ENCODE measurements at regions not wholly inside any gene's neighbourhood (a gene's known extent, or its start where the extent isn't known, plus 50 kb on each side); places are given as distances from the start of the nearest gene placed in this dataset.

DNA sequence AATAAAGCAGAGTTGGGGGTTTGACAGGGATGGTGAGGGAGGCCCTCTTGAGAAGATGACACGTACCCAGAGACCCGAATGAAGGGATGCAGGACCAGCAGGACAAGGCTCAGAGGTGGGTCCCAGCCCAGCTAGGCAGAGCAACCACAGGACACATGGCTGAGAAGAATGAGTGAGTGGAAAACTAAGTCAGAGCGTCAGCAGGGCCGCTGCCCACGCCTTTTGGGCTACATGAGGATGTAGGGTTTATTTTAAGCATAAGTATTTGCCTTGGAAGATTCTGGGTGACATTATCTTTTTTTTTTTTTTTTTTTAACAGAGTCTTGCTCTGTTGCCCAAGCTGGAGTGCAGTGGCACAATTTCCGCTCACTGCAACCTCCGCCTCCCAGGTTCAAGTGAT is 176.0 kb downstream of the TMEM132E start:
- no peak for DNase-seq (ENCODE audit: low spot score)

DNA sequence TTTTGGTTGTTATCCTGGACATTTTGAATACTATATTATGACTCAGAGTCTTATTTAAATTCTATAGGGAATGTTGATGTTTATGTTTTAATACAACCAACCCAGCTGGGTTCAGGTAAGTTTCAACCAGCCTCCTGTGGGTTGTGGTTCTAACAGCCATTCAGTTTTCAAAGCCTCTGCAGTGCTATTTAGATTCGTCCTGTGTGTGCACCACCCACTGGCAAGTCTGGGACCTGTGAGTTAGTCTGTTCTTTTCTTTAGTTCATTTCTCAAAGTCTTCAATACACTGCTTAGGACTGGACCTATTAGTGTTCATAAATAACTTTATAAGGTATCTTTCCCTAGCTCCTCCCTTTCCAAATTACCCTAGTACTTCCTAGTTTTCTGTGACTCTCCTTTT is 170.6 kb downstream of the TMEM132E start:
- Histone ChIP-seq H3K9me3 (ENCODE audit: control insufficient read depth in 4 of 4, low read length in 3 of 4) (peaks cover 0 to 3% (median 0%) of the 10 kb centered on the region in 4 donors), H3K36me3 (ENCODE audit: control insufficient read depth in 4 of 4, insufficient read depth in 3 of 4, low read depth in 1 of 4, low read length in 3 of 4) (peaks cover 0 to 2% (median 0%) of the 10 kb centered on the region in 4 donors), H3K4me1 (ENCODE audit: control insufficient read depth in 4 of 4, insufficient read depth in 4 of 4, low read length in 3 of 4) (no peaks in the 10 kb centered on the region), H3K9ac (ENCODE audit: low read depth in 1 of 2, low read length in 2 of 2) (no peak overlapping the region), H3K4me3 (ENCODE audit: low read depth in 1 of 3, low read length in 3 of 3) (no peak overlapping the region), H3K27ac (ENCODE audit: low read depth in 1 of 2, low read length in 2 of 2) (no peak overlapping the region), H3K27me3 (ENCODE audit: control insufficient read depth in 4 of 4, insufficient read depth in 4 of 4, low read length in 3 of 4) (no peaks in the 10 kb centered on the region)
- no peak for TF ChIP-seq FOXA1 (IDR thresholded peaks at IDR 0.05)
- TF ChIP-seq RXRA (IDR thresholded peaks at IDR 0.05), result no peak
- no peak for TF ChIP-seq TAF1 (conservative IDR thresholded peaks at IDR 0.05)
- TF ChIP-seq EGR1 (IDR thresholded peaks at IDR 0.05; ENCODE audit: low read depth in 2 of 2), result no peak
- TF ChIP-seq RAD21 (IDR thresholded peaks at IDR 0.05), result no peak
- TF ChIP-seq JUND (IDR thresholded peaks at IDR 0.05), result no peak
- TF ChIP-seq GABPA (IDR thresholded peaks at IDR 0.05 in 1 of 2, conservative IDR thresholded peaks at IDR 0.05 in 1 of 2), result no peak
- TF ChIP-seq, protein P1, sequence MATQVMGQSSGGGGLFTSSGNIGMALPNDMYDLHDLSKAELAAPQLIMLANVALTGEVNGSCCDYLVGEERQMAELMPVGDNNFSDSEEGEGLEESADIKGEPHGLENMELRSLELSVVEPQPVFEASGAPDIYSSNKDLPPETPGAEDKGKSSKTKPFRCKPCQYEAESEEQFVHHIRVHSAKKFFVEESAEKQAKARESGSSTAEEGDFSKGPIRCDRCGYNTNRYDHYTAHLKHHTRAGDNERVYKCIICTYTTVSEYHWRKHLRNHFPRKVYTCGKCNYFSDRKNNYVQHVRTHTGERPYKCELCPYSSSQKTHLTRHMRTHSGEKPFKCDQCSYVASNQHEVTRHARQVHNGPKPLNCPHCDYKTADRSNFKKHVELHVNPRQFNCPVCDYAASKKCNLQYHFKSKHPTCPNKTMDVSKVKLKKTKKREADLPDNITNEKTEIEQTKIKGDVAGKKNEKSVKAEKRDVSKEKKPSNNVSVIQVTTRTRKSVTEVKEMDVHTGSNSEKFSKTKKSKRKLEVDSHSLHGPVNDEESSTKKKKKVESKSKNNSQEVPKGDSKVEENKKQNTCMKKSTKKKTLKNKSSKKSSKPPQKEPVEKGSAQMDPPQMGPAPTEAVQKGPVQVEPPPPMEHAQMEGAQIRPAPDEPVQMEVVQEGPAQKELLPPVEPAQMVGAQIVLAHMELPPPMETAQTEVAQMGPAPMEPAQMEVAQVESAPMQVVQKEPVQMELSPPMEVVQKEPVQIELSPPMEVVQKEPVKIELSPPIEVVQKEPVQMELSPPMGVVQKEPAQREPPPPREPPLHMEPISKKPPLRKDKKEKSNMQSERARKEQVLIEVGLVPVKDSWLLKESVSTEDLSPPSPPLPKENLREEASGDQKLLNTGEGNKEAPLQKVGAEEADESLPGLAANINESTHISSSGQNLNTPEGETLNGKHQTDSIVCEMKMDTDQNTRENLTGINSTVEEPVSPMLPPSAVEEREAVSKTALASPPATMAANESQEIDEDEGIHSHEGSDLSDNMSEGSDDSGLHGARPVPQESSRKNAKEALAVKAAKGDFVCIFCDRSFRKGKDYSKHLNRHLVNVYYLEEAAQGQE (IDR thresholded peaks at IDR 0.05), result no peak
- TF ChIP-seq FOXA2 (IDR thresholded peaks at IDR 0.05), result no peak
- no peak for TF ChIP-seq NR2F2 (IDR thresholded peaks at IDR 0.05)
- TF ChIP-seq, protein P2, sequence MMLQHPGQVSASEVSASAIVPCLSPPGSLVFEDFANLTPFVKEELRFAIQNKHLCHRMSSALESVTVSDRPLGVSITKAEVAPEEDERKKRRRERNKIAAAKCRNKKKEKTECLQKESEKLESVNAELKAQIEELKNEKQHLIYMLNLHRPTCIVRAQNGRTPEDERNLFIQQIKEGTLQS (IDR thresholded peaks at IDR 0.05), result no peak
- DNase-seq (ENCODE audit: low spot score), result no peak
- WGBS, result 27% methylated on average over 1 of the region's 1 CpG

More for the DNA sequence above, 176.0 kb downstream of the TMEM132E start:
- no peaks in the 10 kb centered on the region for H3K27me3 ChIP-seq (ENCODE audit: control insufficient read depth in 4 of 4, insufficient read depth in 4 of 4, low read length in 3 of 4)
- no peaks in the 10 kb centered on the region for H3K4me1 ChIP-seq (ENCODE audit: control insufficient read depth in 4 of 4, insufficient read depth in 4 of 4, low read length in 3 of 4)
- TF ChIP-seq SP1 (IDR thresholded peaks at IDR 0.05), result no peak
- H3K9me3 ChIP-seq (ENCODE audit: control insufficient read depth in 4 of 4, low read length in 3 of 4), result peaks cover 0 to 3% (median 0%) of the 10 kb centered on the region in 4 donors
- no peak overlapping the region for H3K27ac ChIP-seq (ENCODE audit: low read depth in 1 of 2, low read length in 2 of 2)
- H3K4me3 ChIP-seq (ENCODE audit: low read depth in 1 of 3, low read length in 3 of 3), result no peak overlapping the region
- WGBS, result 85% methylated on average over 7 of the region's 7 CpGs
- peaks cover 0 to 2% (median 0%) of the 10 kb centered on the region in 4 donors for H3K36me3 ChIP-seq (ENCODE audit: control insufficient read depth in 4 of 4, insufficient read depth in 3 of 4, low read depth in 1 of 4, low read length in 3 of 4)
- no peak overlapping the region for H3K9ac ChIP-seq (ENCODE audit: low read depth in 1 of 2, low read length in 2 of 2)

- Histone ChIP-seq H3K27me3 (ENCODE audit: control insufficient read depth in 4 of 4, insufficient read depth in 4 of 4, low read length in 3 of 4) (no peaks in the 10 kb centered on the region), H3K4me1 (ENCODE audit: control insufficient read depth in 4 of 4, insufficient read depth in 4 of 4, low read length in 3 of 4) (no peaks in the 10 kb centered on the region), H3K9me3 (ENCODE audit: control insufficient read depth in 4 of 4, low read length in 3 of 4) (no peaks in the 10 kb centered on the region), H3K27ac (ENCODE audit: low read depth in 1 of 2, low read length in 2 of 2) (no peak overlapping the region), H3K4me3 (ENCODE audit: low read depth in 1 of 3, low read length in 3 of 3) (no peak overlapping the region), H3K36me3 (ENCODE audit: control insufficient read depth in 4 of 4, insufficient read depth in 3 of 4, low read depth in 1 of 4, low read length in 3 of 4) (no peaks in the 10 kb centered on the region), H3K9ac (ENCODE audit: low read depth in 1 of 2, low read length in 2 of 2) (no peak overlapping the region)
- WGBS, result 44% methylated on average over 8 of the region's 8 CpGs
- no peak for TF ChIP-seq NR2F2 (IDR thresholded peaks at IDR 0.05)
- TF ChIP-seq ZBTB33 (IDR thresholded peaks at IDR 0.05), result no peak
- TF ChIP-seq CTCF (IDR thresholded peaks at IDR 0.05; ENCODE audit: low read depth, low read length, missing input control), result no peak
- no peak for TF ChIP-seq EGR1 (IDR thresholded peaks at IDR 0.05; ENCODE audit: low read depth in 2 of 2)
- no peak for TF ChIP-seq JUND (IDR thresholded peaks at IDR 0.05)
- TF ChIP-seq GABPA (IDR thresholded peaks at IDR 0.05 in 1 of 2, conservative IDR thresholded peaks at IDR 0.05 in 1 of 2), result no peak
- no peak for TF ChIP-seq TAF1 (conservative IDR thresholded peaks at IDR 0.05)
- no peak for TF ChIP-seq RAD21 (IDR thresholded peaks at IDR 0.05)
- TF ChIP-seq FOXA2 (IDR thresholded peaks at IDR 0.05), result no peak
- no peak for TF ChIP-seq HNF4A (conservative IDR thresholded peaks at IDR 0.05)
- TF ChIP-seq YY1 (IDR thresholded peaks at IDR 0.05), result no peak
- no peak for TF ChIP-seq RXRA (IDR thresholded peaks at IDR 0.05)
- no peak for TF ChIP-seq MAX (IDR thresholded peaks at IDR 0.05)
- TF ChIP-seq, protein P2 (IDR thresholded peaks at IDR 0.05), result no peak
- DNase-seq (ENCODE audit: low spot score), result no peak
Measured at GRCh38 chr17:34741967-34742366, 162.6 kb downstream of the TMEM132E start.
